NCI-H82 treated with DMSO at 0.1 percent for 48 hours (cell line): ENCODE measurements at regions not wholly inside any gene's neighbourhood (a gene's known extent, or its start where the extent isn't known, plus 50 kb on each side); places are given as distances from the start of the nearest gene placed in this dataset.
"Not testable (repeated sequence)": the region's sequence is repeated elsewhere in the genome, so short reads cannot be mapped to it uniquely, and the experiment has no call there.

ENCODE experiments used
- DNase-seq: peaks from one replicate; lab custom pipeline; 2025; ENCODE audit not compliant: unreplicated experiment; lab: John Stamatoyannopoulos, UW

DNA sequence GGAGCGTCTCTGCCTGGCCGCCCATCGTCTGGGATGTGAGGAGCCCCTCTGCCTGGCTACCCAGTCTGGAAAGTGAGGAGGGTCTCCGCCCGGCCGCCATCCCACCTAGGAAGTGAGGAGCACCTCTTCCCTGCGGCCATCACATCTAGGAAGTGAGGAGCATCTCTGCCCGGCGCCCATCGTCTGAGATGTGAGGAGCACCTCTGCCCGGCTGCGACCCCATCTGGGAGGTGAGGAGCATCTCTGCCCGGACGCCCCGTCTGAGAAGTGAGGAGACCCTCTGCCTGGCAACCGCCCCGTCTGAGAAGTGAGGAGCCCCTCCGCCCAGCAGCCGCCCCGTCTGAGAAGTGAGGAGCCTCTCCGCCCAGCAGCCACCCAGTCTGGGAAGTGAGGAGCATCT, 84.5 kb downstream of the IDS start:
- not testable (repeated sequence) for DNase-seq

DNA sequence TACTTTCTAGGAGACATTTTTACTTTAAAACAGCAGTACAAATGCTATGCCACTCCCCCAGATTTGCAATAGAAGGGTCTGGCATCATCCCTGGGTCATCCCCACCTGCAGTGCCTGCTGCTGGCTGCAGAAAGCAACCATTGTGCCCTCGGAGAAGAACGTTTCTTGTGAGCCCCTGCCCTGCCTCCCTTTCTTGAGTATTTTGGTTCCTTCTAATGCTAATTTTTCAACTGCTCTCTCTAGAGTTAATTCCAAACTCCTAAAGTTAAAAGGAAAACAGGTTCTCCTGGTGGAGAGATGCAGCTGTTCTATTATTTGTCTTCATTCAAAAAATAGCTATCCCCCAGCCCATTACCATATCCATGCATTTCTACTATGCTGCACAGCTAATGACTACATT, 107.1 kb downstream of the IDS start:
- no peak for DNase-seq

DNA sequence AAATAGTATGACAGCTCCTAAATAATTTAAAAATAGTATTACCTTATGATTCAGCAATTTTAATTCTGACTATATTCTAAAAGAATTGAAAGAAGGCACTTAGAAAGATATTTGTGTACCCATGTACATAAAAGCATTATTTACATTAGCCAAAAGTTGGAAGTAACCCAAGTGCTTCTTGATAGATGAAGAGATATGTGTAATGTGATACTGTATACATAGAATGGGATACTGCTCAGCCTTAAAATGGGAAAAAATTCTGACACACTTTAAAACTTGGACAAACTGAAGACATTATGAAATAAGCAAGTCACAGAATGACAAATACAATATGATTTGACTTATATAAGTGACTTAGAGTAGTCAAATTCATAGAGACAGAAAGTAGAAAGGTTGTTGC, 112.2 kb downstream of the IDS start:
- DNase-seq: no peak

DNA sequence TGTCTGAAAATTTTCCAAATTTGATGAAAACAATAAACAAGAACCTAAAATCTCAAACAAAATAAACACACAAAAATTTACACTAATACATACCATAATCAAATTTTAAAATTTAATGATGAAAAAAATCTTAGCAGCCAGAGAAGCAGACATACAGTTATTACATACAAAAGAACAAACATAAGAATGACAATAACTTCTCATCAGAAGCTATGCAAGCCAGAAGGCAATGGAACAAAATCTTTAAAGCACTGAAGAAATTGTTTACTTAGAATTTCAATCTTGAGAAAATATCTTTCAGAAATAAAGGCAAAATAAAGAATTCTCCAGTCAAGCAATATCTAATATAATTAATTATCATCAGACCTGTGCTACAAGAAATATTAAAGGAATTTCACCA, 121.3 kb downstream of the IDS start:
- DNase-seq: no peak

DNA sequence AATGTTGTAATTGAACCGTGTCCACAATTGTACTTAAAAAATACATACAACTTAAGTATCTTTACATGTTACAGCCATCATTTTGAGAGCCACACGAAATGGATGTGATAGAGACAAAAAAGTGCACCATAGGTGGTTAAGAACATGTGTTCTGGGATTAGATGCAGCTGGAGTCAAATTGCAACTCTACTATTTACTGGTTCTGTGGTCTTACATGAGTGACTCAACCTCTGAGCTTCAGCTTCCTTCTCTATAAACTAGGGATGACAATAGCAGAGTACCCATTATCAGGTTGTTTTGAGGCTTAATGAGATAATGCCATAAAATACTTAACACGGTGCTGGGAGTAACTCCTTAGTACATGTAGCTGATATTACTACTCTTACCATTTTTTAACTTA, 130.4 kb downstream of the IDS start:
- no peak for DNase-seq

DNA sequence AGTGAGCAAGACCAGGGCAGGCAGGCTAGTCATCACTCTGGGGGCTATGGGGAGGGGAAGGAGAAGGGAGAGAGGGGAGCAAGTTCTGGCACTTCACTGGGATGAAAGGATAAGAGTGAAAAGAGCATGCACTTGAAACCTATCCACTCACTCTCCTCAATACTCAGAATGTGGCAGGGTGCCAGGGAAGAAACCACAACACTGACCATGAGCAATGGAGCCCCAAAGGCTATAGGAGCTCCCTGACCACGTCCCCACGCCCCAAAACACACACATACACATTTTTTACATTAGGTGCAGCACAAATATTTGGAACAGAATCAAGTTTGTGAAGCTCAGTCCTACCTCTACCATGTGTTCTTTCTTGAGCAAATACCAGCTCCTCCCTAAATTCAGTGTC, 132.2 kb downstream of the IDS start:
- DNase-seq: no peak

DNA sequence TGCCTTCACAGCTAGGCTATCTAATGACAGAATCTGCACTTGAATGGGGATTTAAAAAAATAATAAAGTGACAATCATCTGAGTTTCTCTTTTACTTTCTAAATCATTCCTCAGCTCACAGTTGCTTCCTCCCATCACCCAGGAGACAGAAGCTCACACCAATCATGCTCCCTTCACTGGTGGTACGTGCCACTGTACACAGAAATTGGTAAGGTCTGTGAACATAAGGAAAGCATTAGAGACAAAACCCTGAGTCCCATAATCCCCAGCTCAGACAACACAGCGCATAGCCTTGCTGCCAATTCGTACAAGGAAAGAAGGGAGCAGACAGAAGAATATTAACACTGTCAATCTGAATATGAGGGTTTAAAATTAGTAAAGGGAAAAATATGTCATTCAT, 133.1 kb downstream of the IDS start:
- DNase-seq: peak; percentile 8

DNA sequence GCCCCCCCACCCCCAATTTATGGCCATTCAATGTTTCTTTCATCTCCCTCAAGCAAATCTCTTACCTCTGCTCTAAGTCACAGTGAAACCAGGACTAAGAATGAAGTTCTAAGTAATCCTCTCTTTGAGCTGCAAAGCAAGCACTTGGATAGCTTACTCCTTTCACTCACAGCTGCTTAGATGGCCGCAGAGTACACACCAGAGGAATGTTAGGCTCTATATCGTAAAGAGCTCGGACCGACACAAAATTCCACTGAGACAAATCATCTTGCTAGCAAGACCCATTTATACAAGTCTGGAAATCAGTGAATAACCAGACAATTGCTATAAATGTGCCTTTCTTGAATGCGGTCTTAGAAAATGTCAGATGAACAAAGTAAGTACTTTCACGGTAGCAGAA, 135.0 kb downstream of the IDS start:
- no peak for DNase-seq

DNA sequence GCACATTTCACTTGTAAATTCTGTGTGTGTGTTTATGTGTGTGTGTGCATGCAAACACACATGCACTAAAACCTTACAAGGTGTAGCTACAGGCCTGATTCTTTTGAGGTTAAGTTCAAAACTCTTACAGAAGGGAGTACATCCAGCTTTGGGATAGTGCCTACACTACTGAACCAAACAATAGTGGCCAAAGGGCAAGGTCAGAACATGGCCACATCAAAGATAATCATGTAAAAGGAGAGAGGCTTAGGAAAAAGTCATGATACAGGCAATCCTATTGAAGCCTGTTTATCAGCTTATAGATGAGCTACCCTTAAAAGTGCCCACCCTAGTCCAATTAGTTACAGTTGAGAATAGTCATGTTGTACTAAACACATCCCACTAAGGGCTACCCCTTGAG, 139.6 kb downstream of the IDS start:
- DNase-seq: no peak

DNA sequence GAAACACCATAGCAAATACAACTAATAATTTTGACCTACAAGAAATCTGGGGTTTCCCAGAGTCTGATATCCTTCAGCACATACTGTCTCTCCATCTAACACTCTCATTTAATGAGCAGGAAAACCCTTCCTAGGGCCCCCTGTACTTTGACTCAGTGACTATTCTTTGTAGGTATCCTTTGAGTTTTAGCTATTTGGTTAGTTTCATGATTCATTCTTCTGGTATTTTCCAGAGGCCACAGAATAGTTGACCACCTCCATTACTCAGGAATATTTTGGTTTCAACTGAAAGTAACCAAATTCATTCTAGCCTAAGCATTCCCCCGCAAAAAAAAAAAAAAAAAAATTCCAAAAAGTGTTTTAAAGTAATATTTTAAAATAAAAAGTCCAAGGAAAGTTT, 140.0 kb downstream of the IDS start:
- no peak for DNase-seq

DNA sequence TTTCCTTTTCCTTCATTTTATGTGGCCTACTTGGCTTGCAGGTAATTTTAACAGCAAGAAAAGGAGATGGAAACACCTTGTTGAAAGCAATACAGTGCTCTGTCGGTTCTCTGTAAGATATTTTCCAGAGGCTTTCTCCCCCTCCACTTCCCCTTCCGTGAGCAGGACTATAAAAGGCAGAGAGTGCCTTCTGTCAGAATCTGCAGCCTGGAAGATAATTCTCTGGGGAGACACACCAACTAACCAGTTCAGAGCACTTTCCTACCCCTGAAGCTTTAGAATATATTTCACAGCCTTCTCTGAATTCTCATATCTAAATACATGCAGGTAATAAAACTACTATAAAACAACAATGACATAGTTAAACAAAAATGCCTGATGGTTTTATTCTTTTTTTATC, 141.1 kb downstream of the IDS start:
- no peak for DNase-seq

DNA sequence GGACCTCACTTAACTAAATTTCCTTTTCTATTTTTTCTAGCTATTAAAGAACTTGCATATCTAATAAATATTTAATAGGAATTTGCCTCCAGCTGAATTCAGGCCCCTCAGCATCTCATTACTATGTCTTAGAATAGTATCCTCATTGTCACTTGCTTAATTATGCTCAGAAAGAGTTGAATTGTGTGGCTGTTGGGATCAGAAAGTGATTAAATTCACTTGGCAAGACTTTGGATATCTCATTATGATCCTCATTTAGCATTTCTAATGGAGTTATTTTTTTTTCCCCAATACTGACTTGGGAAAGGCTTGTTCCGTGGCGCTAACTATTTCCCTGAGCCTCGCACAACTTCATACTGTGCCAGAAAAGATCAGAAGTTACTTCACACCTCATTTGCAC, 158.8 kb downstream of the IDS start:
- no peak for DNase-seq

DNA sequence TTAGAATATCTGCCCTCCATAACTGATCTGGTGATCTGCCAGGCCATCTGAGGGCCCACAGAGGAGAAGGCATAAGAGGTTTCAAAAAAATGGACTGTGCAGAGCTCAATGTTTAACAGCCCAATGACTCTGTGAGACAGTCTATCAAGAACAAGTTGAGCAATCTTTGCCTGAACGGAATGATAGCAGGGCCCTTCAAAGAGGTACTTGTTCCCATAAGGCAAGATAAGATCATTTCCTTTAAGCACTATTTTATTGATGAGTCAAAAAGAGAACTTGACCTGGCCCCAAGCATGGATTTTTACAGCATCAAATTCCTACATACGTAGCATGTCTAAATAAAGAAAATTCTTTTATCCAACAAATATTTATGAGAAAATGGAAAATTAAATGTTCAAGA, 182.8 kb downstream of the IDS start:
- no peak for DNase-seq

DNA sequence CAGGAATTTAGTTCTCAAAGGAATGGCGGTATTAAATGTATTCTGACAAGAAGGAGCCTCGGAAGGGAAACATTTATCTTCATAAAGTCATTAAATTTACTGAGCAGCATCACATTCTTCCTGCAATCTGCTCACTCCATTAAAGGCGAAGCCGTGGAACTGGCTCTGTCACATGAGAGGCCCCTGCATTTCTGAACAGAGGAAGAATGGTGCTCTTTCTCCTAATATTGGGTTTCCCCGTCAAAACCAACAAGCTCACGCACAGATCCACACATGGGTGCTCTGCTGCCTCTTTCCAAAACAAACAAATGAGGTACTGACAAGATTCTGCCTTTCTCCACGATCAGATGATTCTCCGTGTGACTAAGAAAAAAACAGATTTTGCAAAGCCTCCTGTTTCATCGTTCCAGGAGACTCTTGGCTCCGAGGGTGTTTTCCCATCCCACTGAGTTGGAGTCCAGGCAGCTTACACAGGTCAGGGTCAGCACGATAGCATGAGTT, 191.2 kb downstream of the IDS start:
- no peak for DNase-seq

DNA sequence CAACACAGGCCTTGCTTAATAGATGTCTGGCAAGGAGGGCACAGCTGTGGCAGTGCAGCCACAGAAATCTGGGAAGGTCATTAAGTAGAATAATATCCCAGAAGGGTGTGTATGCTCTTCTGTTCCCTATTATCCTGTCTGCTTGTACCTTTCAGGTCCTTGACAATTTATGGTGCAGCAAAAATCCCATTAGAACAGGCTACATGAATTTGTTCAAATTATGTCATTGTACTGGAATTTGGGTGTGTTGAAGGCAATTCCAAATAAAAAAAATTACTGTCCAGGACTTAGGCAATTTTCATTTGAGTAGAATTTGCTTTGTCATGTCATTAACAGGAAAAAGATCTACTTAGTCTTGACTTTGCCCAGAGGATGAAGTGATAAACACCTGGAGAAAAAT, 192.1 kb downstream of the IDS start:
- DNase-seq: no peak

DNA sequence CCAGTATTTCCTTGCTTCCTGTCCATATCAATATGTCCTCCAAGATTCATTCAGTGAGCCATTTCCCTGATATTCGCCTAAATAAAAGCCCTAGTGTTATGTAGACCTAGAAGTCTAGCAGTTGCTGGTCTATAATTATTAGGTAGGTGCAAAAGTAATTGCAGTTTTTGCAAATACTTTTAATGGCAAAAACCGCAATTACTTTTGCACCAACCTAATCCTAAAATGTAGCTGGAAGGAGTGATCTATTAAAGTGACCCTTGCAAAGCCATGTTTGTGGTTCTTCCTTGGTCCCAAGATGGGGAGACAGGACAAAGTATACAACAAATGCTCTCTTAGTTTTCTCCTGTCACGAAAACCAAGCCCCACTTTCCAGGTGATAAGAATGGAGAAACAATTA, 193.0 kb downstream of the IDS start:
- DNase-seq: no peak

DNA sequence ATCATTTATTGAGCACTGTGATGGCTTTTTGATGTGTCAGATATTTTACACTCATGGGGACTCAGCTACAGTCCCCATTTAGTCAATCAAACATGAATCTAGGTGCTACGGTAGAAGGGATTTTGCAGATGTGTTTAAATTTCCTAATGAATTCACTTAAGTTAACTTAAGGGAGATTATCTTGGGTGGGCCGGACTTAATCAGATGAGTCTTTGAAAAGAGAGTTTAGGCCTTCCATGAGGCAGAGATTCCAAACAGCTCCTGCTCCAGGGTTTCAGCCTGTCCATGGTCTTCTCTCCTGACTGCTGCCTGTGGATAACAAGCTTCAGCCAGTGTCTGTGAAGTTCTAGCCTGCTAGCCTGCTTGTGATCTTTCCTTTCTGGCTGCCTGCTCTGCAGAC, 202.4 kb downstream of the IDS start:
- DNase-seq: no peak

DNA sequence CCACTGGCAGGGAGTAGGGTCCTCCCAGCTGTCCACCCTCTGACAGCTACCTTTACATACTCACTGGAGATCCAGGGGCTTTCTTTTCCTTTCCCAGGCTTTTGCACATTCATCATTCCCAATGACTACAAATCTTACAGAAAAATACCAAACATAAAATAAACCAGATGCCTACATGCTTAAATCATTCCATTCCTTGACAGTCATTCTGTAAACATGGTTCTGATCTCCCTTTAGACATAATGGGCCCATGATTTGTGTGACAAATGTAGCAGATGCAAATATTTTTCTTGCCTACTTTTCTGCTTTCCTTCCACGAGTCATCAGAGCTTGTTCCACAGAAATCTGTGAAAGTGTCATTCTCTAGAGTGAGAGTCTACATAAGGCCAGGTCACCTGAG, 207.0 kb downstream of the IDS start:
- no peak for DNase-seq

DNA sequence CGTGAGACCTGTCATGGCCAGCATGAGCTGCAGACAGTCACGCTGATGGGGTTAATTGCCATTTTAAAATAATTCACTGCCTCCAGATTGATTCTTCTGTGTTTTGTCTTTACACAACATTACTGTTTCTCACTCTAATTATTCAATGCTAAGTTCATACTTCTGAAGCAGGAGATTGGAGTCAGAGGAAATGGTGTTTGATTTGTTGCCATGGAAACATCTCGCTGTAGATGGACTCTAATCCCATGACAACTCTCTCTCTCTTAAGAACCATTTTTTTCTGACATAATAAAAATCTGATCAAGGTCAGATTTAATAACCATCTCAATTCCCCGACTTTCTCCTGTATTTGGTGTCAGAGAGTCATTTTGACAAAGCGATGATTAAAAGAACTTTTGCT, 209.0 kb downstream of the IDS start:
- DNase-seq: no peak

DNA sequence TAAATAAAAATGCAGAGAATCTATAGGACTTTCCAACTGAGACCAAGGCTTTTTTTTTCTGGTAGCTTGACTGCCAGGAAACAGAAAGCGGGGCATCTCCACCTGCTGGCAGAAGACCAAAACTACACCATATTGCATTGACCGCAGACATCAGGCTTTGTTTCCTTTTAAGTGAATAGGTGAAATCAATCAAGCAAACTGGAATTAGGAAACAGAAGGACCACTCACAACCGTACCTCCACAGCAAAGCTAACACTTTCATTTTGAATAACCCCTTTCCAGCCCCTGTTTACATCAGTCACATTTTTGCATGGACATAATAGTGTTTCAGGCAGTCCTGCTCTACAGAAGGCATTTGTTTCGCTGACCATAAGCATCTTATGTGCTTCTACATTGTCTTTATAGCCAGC, 218.2 kb downstream of the IDS start:
- DNase-seq: peak; percentile 58

DNA sequence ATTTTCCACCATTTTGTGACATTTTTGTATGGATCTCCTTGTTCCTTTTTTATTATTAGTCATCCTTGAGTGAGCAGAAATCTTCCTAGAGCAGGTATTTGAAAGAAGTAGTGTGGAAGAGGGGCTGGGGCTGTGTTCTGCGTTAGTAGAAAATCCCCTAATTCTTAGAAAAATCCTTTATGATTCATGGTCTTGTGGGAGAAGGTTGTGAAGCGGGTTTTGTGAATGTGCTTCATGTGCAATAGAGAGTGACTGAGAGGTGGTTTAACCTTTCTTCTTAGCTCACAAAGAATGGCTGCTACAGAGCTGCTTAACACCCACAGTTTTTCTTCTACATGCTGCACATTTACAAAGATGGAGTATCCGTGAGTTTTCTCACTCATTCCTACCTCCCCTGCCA, 220.5 kb downstream of the IDS start:
- DNase-seq: no peak

DNA sequence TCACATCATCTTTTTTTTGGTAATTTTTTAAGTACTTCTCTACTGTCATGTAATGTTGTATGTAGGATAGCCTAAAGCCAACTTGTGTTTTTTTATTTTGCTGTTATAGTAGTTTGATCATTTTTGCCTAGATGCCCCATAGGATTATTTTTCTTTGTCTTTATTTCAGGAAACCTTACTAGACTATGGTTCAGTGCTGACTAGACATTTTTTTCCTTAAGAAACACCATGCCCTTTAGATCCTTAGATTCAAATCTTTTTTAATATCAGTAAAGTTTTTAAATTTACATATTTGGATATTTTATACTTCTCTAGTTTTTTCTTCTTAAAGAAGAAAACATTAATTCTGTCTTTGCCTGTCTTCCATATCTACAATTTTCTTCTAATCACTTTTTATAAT, 221.3 kb downstream of the IDS start:
- no peak for DNase-seq

DNA sequence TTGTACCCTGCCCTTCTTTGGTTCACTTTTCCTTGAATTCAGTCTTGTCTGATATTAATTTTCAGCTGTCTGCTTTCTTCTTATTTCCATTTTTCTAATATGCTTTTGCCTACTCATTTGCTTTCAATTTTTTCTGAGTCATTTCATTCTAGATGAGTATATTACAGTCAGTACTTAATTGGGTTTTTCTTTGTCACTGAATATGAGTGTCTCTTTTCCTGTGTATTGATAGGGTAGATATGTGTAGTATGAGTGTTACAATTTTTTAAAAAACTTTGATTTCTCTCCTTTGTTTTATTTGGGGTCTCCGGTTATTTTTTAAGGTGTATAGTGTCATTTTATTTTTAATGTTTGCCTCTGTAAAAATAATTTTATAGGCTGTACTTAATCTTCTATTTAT, 222.2 kb downstream of the IDS start:
- DNase-seq: no peak

DNA sequence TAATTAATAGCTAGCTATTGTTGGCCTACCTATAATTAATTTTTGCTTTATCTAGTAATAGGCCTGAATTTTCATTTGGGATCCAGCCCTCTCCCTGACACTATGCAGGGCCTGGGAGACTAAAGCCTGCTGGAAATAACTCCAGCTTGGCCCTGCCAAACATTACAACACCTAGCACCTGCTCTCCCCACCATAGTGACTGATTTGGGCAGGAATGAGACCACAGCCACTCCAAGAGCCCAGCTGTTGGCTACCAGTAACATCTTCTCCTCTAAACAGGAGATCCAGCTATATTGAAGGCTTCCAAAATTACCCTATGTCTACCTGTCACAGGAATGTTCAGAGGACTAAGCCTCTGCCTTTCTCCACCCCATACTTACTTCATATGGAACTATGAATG, 225.1 kb downstream of the IDS start:
- no peak for DNase-seq
